Lung (tissue), 11 donors: ENCODE measurements at regions not wholly inside any gene's neighbourhood (a gene's known extent, or its start where the extent isn't known, plus 50 kb on each side); places are given as distances from the start of the nearest gene placed in this dataset.

Experiments
- ATAC-seq: fragments of 200-7000 bp; cut with Tn5 transposase; one replicate; pipeline ENCODE4 v1.9.1; 2020; ENCODE audit warnings: moderate number of reproducible peaks; ENCODE audit not compliant: insufficient read depth, low FRiP score
- DNase-seq, 3 donors: peaks; one replicate each; pipeline ENCODE4 v3.0.0-alpha.2; 2013 to 2017
- H3K27ac ChIP-seq, 2 donors: one replicate each; pipeline ENCODE4 v1.5.1; 2013; ENCODE audit warnings: mild to moderate bottlenecking in 2 of 2, moderate library complexity in 2 of 2, control low read depth in 1 of 2, inconsistent platforms in 1 of 2, low read depth in 1 of 2, low read length in 1 of 2
- H3K27me3 ChIP-seq, 3 donors: one replicate each; pipeline ENCODE4 v1.5.1; 2013; ENCODE audit warnings: low read length in 2 of 3; ENCODE audit not compliant: control insufficient read depth in 3 of 3, insufficient read depth in 3 of 3
- H3K36me3 ChIP-seq, 4 donors: one replicate each; pipeline ENCODE4 v1.5.1; 2013; ENCODE audit warnings: low read length in 4 of 4, mild to moderate bottlenecking in 1 of 4, moderate library complexity in 1 of 4; ENCODE audit not compliant: control insufficient read depth in 4 of 4, insufficient read depth in 4 of 4
- H3K4me1 ChIP-seq, 5 donors: one replicate each; pipeline ENCODE4 v1.5.1; 2013; ENCODE audit warnings: low read length in 5 of 5, mild to moderate bottlenecking in 2 of 5, moderate library complexity in 1 of 5; ENCODE audit not compliant: control insufficient read depth in 5 of 5, insufficient read depth in 5 of 5
- H3K4me3 ChIP-seq: one replicate; pipeline ENCODE4 v1.5.1; 2013; ENCODE audit warnings: mild to moderate bottlenecking, control low read depth, moderate library complexity
- H3K9ac ChIP-seq, 2 donors: one replicate each; pipeline ENCODE4 v1.5.1; 2013; ENCODE audit warnings: low read length in 2 of 2, control low read depth in 1 of 2; ENCODE audit not compliant: insufficient read depth in 1 of 2
- H3K9me3 ChIP-seq, 4 donors: one replicate each; pipeline ENCODE4 v1.5.1; 2013; ENCODE audit warnings: low read length in 3 of 4, mild to moderate bottlenecking in 1 of 4, moderate library complexity in 1 of 4; ENCODE audit not compliant: control insufficient read depth in 4 of 4, insufficient read depth in 3 of 4
- whole genome bisulfite sequencing, 2 donors: extraction: QIAGEN DNeasy Blood & Tissue Kit; methylation state at CpG; one replicate each; pipeline ENCODE4 v1.1.7; 2013; 5-methylcytosine and 5-hydroxymethylcytosine counted together
- TF ChIP-seq, protein P1 (sequence below): IDR thresholded peaks from 2 replicates; pipeline ENCODE4 v1.5.1; 2012; ENCODE audit warnings: mild to moderate bottlenecking; ENCODE audit errors: control extremely low read depth, extremely low read depth
- donor health status: control.
- donor health status: control.
- donor health status: Bipolar disorder and iron deficiency.
- donor health status: healthy.
- donor health status: DM: yes; HTN: yes; CAD: no.

DNA sequence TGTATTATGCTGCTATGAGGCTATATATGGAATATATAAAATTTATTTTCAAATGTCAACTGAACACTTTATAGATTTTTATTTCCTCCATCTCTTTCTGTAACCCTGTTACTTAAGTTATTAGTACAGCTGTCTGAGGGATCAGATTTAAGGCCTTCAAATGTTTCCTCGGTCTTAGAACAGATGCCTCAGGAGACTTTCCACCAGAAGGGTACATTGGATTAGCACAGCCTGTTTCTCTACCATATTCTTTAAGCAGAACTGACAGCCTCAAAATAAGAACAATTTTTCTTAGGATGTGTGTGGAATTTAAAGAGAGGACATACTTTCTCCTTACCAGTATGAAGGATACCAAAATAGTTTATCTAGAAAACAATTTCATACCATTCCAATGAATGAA is 53.0 kb upstream of the HGF start:
- DNase-seq, result no peak
- no peaks in the 10 kb centered on the region for H3K36me3 ChIP-seq
- no peak overlapping the region for H3K9ac ChIP-seq
- ATAC-seq, result no peak
- TF ChIP-seq, protein P1, sequence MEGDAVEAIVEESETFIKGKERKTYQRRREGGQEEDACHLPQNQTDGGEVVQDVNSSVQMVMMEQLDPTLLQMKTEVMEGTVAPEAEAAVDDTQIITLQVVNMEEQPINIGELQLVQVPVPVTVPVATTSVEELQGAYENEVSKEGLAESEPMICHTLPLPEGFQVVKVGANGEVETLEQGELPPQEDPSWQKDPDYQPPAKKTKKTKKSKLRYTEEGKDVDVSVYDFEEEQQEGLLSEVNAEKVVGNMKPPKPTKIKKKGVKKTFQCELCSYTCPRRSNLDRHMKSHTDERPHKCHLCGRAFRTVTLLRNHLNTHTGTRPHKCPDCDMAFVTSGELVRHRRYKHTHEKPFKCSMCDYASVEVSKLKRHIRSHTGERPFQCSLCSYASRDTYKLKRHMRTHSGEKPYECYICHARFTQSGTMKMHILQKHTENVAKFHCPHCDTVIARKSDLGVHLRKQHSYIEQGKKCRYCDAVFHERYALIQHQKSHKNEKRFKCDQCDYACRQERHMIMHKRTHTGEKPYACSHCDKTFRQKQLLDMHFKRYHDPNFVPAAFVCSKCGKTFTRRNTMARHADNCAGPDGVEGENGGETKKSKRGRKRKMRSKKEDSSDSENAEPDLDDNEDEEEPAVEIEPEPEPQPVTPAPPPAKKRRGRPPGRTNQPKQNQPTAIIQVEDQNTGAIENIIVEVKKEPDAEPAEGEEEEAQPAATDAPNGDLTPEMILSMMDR, result no peak
- no peak overlapping the region for H3K27ac ChIP-seq
- WGBS, 2 donors, result 89 to 93% methylated on average over 1 of the region's 1 CpG
- H3K4me1 ChIP-seq, result no peaks in the 10 kb centered on the region
- H3K27me3 ChIP-seq, result no peaks in the 10 kb centered on the region
- H3K9me3 ChIP-seq, result no peaks in the 10 kb centered on the region
- no peak overlapping the region for H3K4me3 ChIP-seq

DNA sequence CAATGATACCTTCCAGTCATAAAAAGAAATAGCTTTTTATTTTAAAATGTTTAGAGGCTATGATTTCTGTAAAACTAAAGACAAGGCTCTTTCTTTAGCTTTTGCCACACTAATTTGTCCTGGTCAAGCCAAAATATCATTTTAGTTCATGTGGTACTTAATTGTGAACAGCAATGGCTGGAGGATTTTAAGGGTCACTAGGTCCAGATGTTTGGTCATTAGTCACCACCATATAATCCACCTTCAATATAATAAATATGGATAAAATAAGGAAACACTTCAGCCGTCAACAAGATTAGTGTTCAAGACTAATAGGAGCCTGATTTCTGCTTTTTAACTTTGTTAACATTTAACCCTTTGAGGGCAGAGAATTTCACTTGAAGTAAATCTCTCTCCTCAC is 50.0 kb upstream of the HGF start:
- TF ChIP-seq, protein P1, result no peak
- DNase-seq (no peak), ATAC-seq (no peak)
- WGBS, 2 donors, result 44 to 63% methylated on average over 1 of the region's 1 CpG
- Histone ChIP-seq H3K27ac (no peak overlapping the region), H3K36me3 (no peaks in the 10 kb centered on the region), H3K9ac (no peak overlapping the region), H3K9me3 (no peaks in the 10 kb centered on the region), H3K27me3 (no peaks in the 10 kb centered on the region), H3K4me1 (no peaks in the 10 kb centered on the region), H3K4me3 (no peak overlapping the region)
